HCT116 (cell line): ENCODE measurements at regions not wholly inside any gene's neighbourhood (a gene's known extent, or its start where the extent isn't known, plus 50 kb on each side); places are given as distances from the start of the nearest gene placed in this dataset.

ENCODE experiments used
- ATF3 ChIP-seq: IDR thresholded peaks from 2 replicates; pipeline ENCODE4 v1.6.1; 2012
- CEBPB ChIP-seq: IDR thresholded peaks from 2 replicates; pipeline ENCODE4 v1.6.1; 2012; ENCODE audit warnings: low read depth
- CTCF ChIP-seq, 3 experiments: fragments of 200-600 bp in 1 of 3; sonication (generic) in 1 of 3; IDR thresholded peaks in 2 of 3; conservative IDR thresholded peaks in 1 of 3; 2 replicates each; pipeline ENCODE4 v1.5.1; 2012 to 2017; ENCODE audit warnings: low read depth in 2 of 3, low read length in 2 of 3, antibody characterized with exemption in 1 of 3, borderline replicate concordance in 1 of 3, control low read depth in 1 of 3, mild to moderate bottlenecking in 1 of 3, mixed read lengths in 1 of 3, mixed run types in 1 of 3, moderate library complexity in 1 of 3; ENCODE audit not compliant: insufficient read depth in 1 of 3
- EZH2 ChIP-seq: fragments of 200-600 bp; sonication (generic); IDR thresholded peaks from 2 replicates; pipeline ENCODE4 v1.6.1; 2017; ENCODE audit warnings: antibody characterized with exemption, mixed run types
- MAX ChIP-seq: IDR thresholded peaks from 2 replicates; pipeline ENCODE4 v1.6.1; 2012
- POLR2A ChIP-seq: IDR thresholded peaks from 2 replicates; pipeline ENCODE4 v1.7.0; 2011; ENCODE audit warnings: borderline replicate concordance; ENCODE audit not compliant: insufficient read depth, insufficient read length; ENCODE audit errors: extremely low read depth
- ZFX ChIP-seq: fragments of 450-650 bp; IDR thresholded peaks from 2 replicates; pipeline ENCODE4 v1.6.1; 2017

GRCh38 chr12:87760943-87761342 is 268.3 kb downstream of the C12orf50 start:
- no peak for TF ChIP-seq CTCF (IDR thresholded peaks at IDR 0.05 in 2 of 3, conservative IDR thresholded peaks at IDR 0.05 in 1 of 3; ENCODE audit: borderline replicate concordance in 1 of 3, insufficient read depth in 1 of 3, low read depth in 2 of 3, low read length in 2 of 3)
- TF ChIP-seq ZFX, result no peak
- no peak for TF ChIP-seq POLR2A
- TF ChIP-seq EZH2, result no peak
- no peak for TF ChIP-seq MAX
- TF ChIP-seq ATF3, result no peak
- no peak for TF ChIP-seq CEBPB
